ENCODE measurements at regions not wholly inside any gene's neighbourhood (a gene's known extent, or its start where the extent isn't known, plus 50 kb on each side); places are given as distances from the start of the nearest gene placed in this dataset.
"Not testable (repeated sequence)": the region's sequence is repeated elsewhere in the genome, so short reads cannot be mapped to it uniquely, and the experiment has no call there.

- no peak for ATAC-seq
- TF ChIP-seq PATZ1 (CRISPR knock-in tag; IDR thresholded peaks at IDR 0.05; ENCODE audit: borderline replicate concordance) (no peak), POU6F1 (CRISPR knock-in tag; IDR thresholded peaks at IDR 0.05; ENCODE audit: borderline replicate concordance, low read depth) (no peak), ARNTL (CRISPR knock-in tag; IDR thresholded peaks at IDR 0.05; ENCODE audit: borderline replicate concordance, low read depth) (no peak), TOX (CRISPR knock-in tag; IDR thresholded peaks at IDR 0.05; ENCODE audit: borderline replicate concordance) (no peak), ZFP3 (CRISPR knock-in tag; IDR thresholded peaks at IDR 0.05) (no peak), ZNF70 (CRISPR knock-in tag; IDR thresholded peaks at IDR 0.05) (no peak)
These were observed 123.9 kb downstream of the VPREB1 start for GRCh38 chr22:22368516-22368915.

- not testable (repeated sequence) for ATAC-seq
These were observed 124.8 kb downstream of the VPREB1 start for GRCh38 chr22:22369219-22369963.

- no peak for TF ChIP-seq ZFP30 (CRISPR knock-in tag; IDR thresholded peaks at IDR 0.05)
- TF ChIP-seq PPARA (CRISPR knock-in tag; IDR thresholded peaks at IDR 0.05; ENCODE audit: borderline replicate concordance), result no peak
- TF ChIP-seq TCF4 (CRISPR knock-in tag; IDR thresholded peaks at IDR 0.05; ENCODE audit: borderline replicate concordance), result no peak
- no peak for TF ChIP-seq POU6F1 (CRISPR knock-in tag; IDR thresholded peaks at IDR 0.05; ENCODE audit: borderline replicate concordance, low read depth)
- TF ChIP-seq BACH2 (CRISPR knock-in tag; IDR thresholded peaks at IDR 0.05; ENCODE audit: borderline replicate concordance), result no peak
- no peak for TF ChIP-seq GLIS3 (CRISPR knock-in tag; IDR thresholded peaks at IDR 0.05)
- no peak for TF ChIP-seq ESRRG (CRISPR knock-in tag; IDR thresholded peaks at IDR 0.05)
- TF ChIP-seq ARNTL (CRISPR knock-in tag; IDR thresholded peaks at IDR 0.05; ENCODE audit: borderline replicate concordance, low read depth), result no peak
- TF ChIP-seq TSHZ2 (CRISPR knock-in tag; IDR thresholded peaks at IDR 0.05), result no peak
- TF ChIP-seq SNAI2 (CRISPR knock-in tag; IDR thresholded peaks at IDR 0.05), result no peak
- ATAC-seq, result no peak
These were observed 125.3 kb downstream of the VPREB1 start for GRCh38 chr22:22369964-22370270.

- TF ChIP-seq ISL1 (CRISPR knock-in tag; IDR thresholded peaks at IDR 0.05) (no peak), RARB (CRISPR knock-in tag; IDR thresholded peaks at IDR 0.05) (no peak), ESRRG (CRISPR knock-in tag; IDR thresholded peaks at IDR 0.05) (no peak), GLIS3 (CRISPR knock-in tag; IDR thresholded peaks at IDR 0.05) (no peak), BACH2 (CRISPR knock-in tag; IDR thresholded peaks at IDR 0.05; ENCODE audit: borderline replicate concordance) (no peak), TCF4 (CRISPR knock-in tag; IDR thresholded peaks at IDR 0.05; ENCODE audit: borderline replicate concordance) (no peak), PPARA (CRISPR knock-in tag; IDR thresholded peaks at IDR 0.05; ENCODE audit: borderline replicate concordance) (no peak), TOX (CRISPR knock-in tag; IDR thresholded peaks at IDR 0.05; ENCODE audit: borderline replicate concordance) (no peak), ARNTL (CRISPR knock-in tag; IDR thresholded peaks at IDR 0.05; ENCODE audit: borderline replicate concordance, low read depth) (no peak), OSR1 (CRISPR knock-in tag; IDR thresholded peaks at IDR 0.05) (no peak), ZNF565 (CRISPR knock-in tag; conservative IDR thresholded peaks at IDR 0.05; ENCODE audit: low read depth) (no peak)
- ATAC-seq, result peak; percentile 58
These were observed 126.5 kb downstream of the VPREB1 start for GRCh38 chr22:22371031-22371541.
